H7 (cell line): ENCODE measurements at regions not wholly inside any gene's neighbourhood (a gene's known extent, or its start where the extent isn't known, plus 50 kb on each side); places are given as distances from the start of the nearest gene placed in this dataset.

Experiments used
- DNase-seq: peaks from one replicate; pipeline ENCODE4 v3.0.0; 2012
- H3K27me3 ChIP-seq: 2 replicates; pipeline ENCODE4 v1.6.0; 2011; ENCODE audit warnings: mild to moderate bottlenecking, low read length; ENCODE audit not compliant: control insufficient read depth, insufficient read depth
- H3K36me3 ChIP-seq: replicated peaks from 2 replicates; pipeline ENCODE4 v1.5.1; 2011; ENCODE audit warnings: low read length; ENCODE audit not compliant: control insufficient read depth, insufficient read depth
- H3K4me3 ChIP-seq: 2 replicates; pipeline ENCODE4 v1.5.1; 2011; ENCODE audit warnings: low read depth, mild to moderate bottlenecking, control low read depth, low read length, moderate library complexity; ENCODE audit not compliant: insufficient read depth

DNA sequence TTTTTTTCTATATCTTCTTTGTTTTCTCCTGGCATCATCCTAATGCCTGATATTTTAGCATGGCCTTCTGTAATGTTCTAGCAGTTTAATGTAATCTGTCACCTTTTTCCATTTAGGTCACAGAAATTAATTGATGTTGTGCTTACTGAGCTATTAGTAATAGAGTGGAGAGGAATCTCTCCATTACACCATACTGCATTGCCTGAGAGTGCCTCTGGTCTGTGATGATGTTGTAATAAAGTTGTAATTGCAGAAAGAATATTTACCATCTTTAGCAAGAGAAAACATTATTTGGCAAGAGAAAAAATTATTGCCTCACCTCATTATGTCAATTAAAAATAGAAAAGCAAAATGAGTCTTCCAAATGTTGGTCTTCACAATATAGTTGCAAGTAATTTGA, 213.2 kb downstream of the KCNJ3 start:
- Histone ChIP-seq H3K36me3 (no peaks in the 10 kb centered on the region), H3K27me3 (no peaks in the 10 kb centered on the region), H3K4me3 (no peak overlapping the region)
- no peak for DNase-seq

DNA sequence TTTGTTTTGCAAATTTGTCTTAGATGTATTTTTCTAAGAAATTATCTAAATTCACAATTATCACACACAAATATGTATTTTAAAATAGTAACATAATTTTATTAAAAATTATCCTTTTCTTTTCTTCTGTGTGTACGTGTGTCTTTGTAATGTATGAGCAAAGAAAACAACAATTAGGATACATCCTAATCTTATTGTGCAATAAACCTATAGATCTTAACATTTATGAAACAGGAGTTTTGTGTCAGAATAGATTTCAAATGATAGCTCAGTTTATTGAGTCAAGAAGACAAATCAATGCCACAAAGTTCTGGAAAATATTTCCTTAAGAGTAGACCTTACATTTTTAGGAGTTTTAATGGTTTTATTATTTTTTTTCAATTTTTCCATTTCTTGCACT, 212.2 kb downstream of the KCNJ3 start:
- DNase-seq = no peak
- no peak overlapping the region for H3K4me3 ChIP-seq
- no peaks in the 10 kb centered on the region for H3K36me3 ChIP-seq
- H3K27me3 ChIP-seq = no peaks in the 10 kb centered on the region

DNA sequence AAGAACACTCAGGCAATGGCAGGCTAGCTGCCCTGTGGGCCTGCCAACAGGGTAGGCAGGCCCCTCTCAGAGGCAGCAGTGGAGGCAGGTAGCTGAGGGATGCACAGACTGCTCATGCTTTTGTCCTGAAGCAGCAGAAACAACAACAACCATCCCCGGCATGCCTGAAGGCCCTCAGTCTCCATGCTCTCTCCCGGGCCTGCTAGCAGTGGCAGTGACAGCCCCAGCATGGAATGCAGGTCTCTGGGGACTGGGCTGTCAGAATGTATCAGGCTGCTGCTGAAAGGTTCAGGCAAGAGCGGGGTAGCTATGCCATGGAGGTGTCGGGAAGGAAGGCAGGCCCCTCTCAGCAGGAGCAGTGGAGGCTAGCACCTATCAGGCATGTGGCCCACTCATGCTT, 209.8 kb downstream of the KCNJ3 start:
- no peak for DNase-seq
- Histone ChIP-seq H3K36me3 (no peaks in the 10 kb centered on the region), H3K27me3 (no peaks in the 10 kb centered on the region), H3K4me3 (no peak overlapping the region)
